NCI-H748 treated with DMSO at 0.1 percent for 48 hours (cell line): ENCODE measurements at regions not wholly inside any gene's neighbourhood (a gene's known extent, or its start where the extent isn't known, plus 50 kb on each side); places are given as distances from the start of the nearest gene placed in this dataset.
"Not testable (repeated sequence)": the region's sequence is repeated elsewhere in the genome, so short reads cannot be mapped to it uniquely, and the experiment has no call there.

ENCODE experiments used
- DNase-seq: peaks from one replicate; lab custom pipeline; 2025; lab: John Stamatoyannopoulos, UW

DNA sequence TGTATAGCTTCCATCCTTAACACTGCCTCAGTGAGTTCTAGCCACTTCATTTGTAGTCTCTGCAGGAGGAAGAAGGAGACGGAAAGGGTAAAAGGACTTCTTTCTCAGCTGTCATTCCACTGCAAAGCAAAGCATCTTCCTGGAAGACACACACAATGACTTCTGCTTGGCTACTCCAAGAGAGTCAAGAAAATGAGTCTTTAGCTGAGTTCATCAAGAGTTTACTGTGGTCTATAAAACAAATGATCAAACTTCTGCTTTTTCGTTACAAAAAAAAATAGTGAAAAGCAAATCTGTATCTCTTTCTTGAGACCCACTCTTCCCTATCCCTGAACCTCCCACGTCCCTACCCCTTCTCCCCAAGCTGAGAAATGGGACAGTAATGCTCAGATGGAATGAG is 205.0 kb upstream of the AHR start:
- no peak for DNase-seq

GRCh38 chr7:17094963-17095574 is 203.4 kb upstream of the AHR start:
- DNase-seq: no peak

- DNase-seq: no peak
Measured at GRCh38 chr7:17095931-17096330, 202.5 kb upstream of the AHR start.

- DNase-seq: no peak
Measured at GRCh38 chr7:17097668-17098297, 200.7 kb upstream of the AHR start.

DNA sequence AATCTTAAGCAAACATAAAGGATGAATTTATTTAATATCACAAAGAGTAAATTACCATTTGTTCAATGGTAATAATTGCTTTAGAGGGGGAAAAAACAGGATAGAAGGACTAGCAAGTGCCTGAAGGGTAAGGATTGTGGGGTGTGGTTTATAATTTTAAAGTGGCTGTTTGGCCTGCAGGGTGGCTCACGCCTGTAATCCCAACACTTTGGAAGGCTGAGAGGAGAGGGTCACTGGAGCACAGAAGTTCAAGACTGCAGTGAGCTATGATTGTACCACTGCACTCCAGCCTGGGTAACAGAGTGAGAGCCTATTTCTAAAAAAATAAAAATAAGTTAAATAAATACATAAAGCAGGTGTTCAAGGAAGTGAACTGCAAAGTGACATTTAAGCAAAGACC is 199.9 kb upstream of the AHR start:
- no peak for DNase-seq

- no peak for DNase-seq
Measured at GRCh38 chr7:17099083-17099973, 199.1 kb upstream of the AHR start.

GRCh38 chr7:17099974-17100509 is 198.4 kb upstream of the AHR start:
- DNase-seq: not testable (repeated sequence)

GRCh38 chr7:17101207-17101696 is 197.2 kb upstream of the AHR start:
- DNase-seq: no peak

- no peak for DNase-seq
Measured at GRCh38 chr7:17103170-17103569, 195.3 kb upstream of the AHR start.

DNA sequence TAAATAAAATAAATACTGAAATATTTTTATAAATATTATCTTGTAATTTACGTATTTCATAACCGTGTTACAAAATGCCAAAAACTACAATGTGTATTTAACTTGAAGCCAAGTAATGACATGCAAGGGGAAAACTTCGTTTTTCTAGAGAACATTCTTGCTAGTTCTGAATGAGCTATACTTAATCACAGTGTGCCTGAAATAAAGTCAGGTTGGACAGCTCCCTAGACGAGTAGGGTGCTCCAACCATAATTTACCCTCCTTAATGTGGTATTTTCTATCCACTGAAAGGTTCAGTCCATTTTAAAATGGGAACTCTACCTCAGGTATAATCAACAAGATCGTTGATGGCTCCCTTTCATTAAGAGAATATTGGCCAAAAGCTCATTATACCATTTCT is 194.5 kb upstream of the AHR start:
- no peak for DNase-seq

DNA sequence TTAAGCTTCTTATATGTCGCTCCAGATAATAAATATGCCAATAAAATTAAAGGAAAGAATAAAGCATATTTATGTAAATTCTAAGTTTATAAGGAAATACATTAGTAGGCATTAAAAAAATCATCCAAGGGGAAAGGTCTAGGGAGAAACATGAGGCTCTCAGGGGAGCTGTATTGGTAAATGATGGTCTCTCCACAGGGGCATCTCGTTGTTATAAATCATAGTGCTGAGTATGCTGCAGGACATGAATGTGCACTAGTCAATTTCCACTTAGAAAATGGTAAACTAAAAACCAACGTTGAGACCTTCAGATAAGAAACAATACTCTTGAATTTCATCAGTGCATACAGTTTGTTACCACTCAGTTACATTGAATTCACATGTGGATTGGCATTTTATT is 194.0 kb upstream of the AHR start:
- DNase-seq: no peak

GRCh38 chr7:17105701-17106100 is 192.8 kb upstream of the AHR start:
- DNase-seq: no peak

- no peak for DNase-seq
Measured at GRCh38 chr7:17108049-17108584, 190.3 kb upstream of the AHR start.

DNA sequence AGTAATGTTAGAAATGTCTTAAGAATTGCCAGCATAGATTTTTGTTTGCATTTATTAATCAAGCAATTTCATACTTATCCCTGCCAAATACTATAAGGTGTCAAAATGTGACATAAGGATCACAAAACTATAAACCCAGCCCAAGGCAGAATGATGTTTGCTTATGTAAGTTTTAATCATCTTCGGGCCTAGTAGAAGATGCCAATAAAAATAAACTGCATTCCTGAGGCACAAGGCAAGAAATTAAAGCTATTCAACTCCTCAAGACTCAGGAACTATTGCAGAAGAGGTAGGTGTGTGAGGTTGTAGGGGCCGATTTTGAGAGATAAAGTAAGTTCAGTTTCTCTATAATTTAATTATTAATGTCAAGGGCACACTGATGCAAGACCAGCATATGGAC is 189.4 kb upstream of the AHR start:
- no peak for DNase-seq

DNA sequence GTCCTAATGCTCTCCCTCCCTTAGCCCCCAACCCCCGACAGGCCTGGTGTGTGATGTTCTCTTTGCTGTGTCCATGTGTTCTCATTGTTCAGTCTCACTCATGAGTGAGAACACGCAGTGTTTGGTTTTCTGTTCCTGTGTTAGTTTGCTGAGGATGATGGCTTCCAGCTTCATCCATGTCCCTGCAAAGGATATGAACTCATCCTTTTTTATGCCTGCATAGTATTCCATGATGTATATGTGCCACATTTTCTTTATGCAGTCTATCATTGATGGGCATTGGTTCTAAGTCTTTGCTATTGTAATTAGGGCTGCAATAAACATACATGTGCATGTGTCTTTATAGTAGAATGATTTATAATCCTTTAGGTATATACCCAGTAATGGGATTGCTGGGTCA is 184.7 kb upstream of the AHR start:
- DNase-seq: not testable (repeated sequence)

DNA sequence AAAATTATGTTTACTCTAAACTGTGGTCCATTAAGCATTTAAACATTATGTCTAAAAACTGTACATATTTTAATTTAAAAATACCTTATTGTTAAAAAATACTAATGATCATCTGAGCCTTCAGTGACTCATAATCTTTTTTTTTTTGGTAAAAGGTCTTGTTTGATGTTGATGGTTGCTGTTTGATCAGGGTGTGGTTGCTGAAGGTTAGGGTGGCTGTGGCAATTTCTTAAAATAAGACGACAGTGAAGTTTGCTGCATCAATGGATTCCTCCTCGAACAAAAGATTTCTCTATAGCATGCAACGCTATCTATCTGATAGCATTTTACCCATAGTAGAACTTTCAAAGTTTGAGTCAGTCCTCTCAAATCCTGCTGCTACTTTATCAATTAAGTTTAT is 180.0 kb upstream of the AHR start:
- DNase-seq: no peak

DNA sequence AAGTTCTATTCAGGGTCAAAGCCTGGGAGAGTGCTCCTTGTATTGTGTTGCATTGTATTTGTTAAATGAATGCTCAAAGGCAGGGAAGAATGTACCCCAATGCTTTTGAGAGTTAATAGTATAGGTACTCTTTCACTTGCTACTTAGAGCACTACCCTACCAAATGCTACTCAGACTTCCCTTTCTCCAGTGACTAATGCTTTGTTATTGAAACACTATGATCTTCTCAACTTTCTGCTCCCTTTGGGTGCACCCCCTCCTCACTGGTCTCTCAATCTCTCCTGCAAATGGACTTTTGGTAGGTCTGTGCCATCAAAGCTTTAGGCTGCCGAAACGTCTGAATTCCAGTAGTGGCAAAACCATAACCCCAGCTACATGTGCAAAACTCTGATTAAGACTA is 177.7 kb upstream of the AHR start:
- no peak for DNase-seq

DNA sequence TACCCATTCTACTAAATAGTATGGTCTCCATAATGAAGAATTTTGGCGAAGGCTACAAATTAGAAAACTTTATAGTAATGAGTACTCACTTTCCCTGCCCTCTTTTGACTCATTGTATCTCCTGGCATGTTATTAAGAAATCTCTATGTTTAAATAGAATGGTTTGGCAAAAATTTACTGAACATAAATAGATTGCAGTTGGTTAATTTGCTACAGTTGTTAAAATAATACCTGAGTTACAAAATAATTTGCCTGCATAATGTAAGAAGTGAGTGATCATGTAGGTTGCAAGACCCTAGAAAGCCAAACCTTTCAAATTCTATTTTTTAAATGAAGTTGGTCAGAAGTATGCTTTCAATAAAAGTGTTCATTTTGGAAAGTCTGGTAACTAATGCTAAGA is 176.8 kb upstream of the AHR start:
- DNase-seq: no peak

DNA sequence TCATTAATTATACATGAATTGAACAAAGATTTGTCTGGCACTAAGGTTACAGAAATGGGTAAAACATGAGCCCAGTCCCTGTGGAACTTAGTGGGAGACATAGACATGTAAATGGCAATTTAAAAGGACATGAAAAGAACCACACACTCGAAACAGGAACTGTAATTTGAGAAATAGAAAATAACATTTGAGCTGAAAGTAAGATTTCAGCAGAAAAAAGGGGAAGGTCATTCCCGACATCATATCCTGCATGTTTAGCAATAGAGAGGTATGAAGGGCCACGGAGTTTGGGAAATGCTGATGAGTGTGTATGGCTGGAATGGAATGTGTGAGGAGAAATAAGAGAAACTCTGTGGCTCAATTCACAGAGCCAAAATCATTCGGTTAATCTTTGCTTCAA is 175.4 kb upstream of the AHR start:
- DNase-seq: no peak

- no peak for DNase-seq
Measured at GRCh38 chr7:17126413-17127268, 171.8 kb upstream of the AHR start.

DNA sequence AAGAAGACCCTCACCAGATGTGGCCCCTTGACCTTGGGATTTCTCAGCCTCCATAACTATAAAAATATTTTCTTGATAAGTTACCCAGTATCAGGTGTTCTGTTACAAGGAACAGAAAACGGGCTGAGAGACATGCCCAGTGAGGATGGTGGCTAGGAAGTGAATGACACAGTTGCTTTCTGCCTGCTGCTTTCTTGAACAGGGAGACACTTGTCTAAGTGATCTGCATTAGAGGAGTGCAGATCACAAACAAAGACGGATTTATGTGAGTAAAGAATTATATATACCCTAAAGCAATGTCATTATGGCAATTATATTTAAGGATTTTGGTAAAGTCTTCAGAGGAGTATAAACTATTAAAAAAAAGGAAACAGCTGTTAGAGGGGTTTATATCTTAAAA is 169.2 kb upstream of the AHR start:
- no peak for DNase-seq
